HG02938 (cell line): ENCODE measurements at regions not wholly inside any gene's neighbourhood (a gene's known extent, or its start where the extent isn't known, plus 50 kb on each side); places are given as distances from the start of the nearest gene placed in this dataset.
"Not testable (repeated sequence)": the region's sequence is repeated elsewhere in the genome, so short reads cannot be mapped to it uniquely, and the experiment has no call there.

Source experiments
- ATAC-seq: cut with Tn5 transposase; IDR thresholded peaks from one replicate; pipeline ENCODE4 v1.9.1; 2021; ENCODE audit warnings: mild to moderate bottlenecking, moderate library complexity; ENCODE audit not compliant: unreplicated experiment

DNA sequence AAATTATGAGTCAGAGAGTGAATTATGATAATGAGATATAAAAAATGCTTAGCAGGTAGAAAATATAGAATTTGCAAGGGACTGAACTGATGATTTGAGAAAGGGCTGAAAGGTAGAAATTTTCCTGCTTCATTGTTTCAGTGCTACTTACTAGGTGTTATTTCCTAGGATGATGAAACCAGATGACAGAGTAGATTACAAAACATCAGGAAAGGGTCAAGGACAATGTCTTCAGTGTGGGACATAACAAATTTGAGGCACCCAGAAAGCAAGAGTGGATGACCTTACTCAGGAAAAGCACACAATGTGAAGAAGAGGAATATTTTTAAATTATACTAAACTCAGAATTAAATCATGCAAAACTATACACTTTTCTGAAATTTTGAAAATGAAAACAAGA lies 102.1 kb downstream of the SHCBP1 start:
- ATAC-seq: no peak

DNA sequence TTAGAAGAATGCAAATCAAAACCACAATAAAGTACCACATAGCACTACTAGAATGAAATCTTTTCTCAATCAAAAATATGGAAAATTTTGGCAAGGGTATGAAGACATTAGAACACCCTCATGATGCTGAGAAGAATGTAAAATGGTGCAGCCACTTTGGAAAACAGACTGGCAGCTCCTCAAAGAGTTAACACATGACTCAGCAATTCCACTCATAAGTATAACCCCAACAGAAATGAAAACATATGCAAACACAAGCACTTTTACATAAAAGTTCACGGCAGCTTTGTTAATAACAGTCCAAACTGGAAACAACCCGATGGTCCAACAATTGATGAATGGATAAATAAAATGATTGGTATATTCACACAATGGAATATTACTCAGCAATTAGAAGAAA lies 124.5 kb downstream of the SHCBP1 start:
- no peak for ATAC-seq

DNA sequence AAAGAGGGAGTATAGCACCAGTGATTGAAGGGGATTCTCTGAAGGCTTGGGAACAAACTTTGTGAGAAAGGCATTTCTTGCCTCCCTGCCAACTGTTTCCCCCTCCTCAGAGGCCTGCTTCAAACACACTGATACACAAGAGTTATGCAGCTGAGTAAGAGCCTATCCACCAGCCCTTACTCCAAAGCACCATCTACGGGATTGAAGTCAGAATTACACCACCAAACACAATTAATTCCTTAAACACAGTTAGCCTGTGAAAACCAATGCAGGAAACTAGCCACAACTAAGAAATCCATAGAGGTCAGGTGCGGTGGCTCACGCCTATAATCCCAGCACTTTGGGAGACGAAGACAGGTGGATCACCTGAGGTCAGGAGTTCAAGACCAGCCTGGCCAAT lies 138.3 kb downstream of the SHCBP1 start:
- no peak for ATAC-seq

DNA sequence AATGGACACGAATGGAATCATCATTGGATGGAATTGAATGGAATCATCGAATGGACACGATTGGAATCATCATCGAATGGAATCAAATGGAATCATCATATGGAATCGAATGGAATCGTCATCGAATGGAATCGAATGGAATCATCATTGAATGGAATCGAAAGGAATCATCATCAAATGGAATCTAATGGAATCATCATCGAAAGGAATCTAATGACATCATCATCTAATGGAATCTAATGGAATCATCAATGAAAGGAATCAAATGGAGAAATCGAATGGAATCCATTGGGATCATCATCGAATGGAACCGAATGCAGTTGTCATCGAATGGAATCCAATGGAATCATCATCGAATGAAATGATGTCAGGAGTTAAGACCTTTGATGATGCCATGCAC lies 154.9 kb downstream of the SHCBP1 start:
- ATAC-seq: no peak

DNA sequence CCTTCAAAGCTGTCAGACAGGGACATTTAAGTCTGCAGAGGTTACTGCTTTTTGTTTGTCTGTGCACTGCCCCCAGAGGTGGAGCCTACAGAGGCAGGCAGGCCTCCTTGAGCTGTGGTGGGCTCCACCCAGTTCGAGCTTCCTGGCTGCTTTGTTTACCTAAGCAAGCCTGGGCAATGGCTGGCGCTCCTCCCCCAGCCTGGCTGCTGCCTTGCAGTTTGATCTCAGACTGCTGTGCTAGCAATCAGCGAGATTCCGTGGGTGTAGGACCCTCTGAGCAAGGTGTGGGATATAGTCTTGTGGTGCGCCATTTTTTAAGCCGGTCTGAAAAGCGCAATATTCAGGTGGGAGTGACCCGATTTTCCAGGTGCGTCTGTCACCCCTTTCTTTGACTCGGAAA lies 166.4 kb downstream of the SHCBP1 start:
- ATAC-seq: not testable (repeated sequence)

DNA sequence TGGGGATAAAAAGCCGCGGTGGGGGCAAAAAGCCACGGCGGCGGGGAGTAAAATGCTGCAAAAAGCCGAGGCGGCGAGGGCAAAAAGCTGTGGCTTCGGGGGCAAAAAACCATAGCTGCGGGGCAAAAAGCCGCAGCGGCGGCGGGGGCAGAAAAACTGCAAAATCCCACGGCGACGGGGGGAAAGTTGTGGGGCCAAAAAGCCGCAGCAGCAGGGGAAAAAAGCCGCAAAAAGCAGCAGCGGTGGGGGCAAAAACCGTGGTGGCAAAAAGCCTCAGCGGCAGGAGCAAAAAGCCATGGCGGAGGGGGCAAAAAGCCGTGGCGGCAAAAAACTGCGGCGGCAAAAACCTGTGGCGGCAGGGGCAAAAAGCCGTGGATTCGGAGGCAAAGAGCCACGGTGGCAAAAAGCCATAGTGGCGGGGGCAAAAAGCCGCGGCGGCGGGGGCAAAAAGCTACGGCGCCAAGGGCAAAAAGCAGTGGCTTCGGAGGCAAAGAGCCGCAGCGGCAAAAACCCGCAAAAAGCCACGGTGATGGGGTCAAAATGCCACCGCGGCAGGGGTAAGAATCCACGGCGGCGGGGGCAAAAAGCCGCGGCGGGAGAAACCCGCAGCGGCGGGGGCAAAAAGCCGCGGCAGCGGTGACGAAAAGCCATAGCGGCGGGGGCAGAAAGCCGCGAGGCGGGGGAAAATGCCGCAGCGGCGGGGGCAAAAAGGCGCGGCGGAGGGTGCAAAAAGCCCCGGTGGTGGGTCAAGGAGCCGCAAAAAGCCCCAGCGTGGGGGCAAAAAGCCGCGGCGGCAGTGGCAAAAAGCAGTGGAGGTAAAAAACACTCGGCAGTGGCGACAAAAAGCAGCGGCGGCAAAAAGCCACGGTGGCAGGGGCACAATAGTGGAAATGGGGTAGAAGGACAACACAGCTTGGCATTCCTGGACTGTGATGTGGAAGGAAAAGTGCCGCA lies 192.8 kb downstream of the SHCBP1 start:
- ATAC-seq: no peak

DNA sequence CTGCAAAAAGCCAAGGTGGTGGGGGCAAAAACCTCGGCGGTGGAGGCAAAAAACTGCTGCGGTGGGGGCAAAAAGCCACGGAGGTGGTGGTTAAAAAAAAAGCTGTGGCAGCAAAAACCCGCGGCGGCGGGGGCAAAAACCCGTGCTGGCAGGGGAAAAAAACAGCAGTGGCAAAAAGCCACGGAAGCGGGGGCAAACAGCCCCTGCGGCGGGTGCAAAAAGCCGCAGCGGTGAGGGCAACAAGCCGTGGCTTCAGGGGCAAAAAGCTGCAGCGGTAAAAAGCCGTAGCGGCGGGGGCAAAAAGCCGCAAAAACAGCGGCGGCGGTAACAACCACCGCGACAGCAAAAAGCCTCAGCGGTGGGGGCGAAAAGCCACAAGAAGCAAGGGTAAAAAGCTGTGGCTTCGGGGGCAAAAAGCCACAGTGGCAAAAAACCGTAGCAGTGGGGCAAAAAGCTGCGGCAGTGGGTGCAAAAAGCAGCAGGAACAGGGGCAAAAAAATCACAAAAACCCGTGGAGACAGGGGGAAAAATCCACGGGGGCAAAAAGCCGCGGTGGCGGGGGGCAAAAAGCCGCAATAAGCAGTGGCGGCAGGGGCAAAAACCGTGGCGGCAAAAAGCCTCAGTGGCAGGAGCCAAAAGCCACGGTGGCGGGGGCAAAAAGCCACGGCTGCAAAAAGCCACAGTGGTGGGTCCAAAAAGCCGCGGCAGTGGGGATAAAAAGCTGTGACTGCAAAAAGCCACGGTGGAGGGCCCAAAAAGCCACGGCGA lies 193.7 kb downstream of the SHCBP1 start:
- ATAC-seq: no peak

DNA sequence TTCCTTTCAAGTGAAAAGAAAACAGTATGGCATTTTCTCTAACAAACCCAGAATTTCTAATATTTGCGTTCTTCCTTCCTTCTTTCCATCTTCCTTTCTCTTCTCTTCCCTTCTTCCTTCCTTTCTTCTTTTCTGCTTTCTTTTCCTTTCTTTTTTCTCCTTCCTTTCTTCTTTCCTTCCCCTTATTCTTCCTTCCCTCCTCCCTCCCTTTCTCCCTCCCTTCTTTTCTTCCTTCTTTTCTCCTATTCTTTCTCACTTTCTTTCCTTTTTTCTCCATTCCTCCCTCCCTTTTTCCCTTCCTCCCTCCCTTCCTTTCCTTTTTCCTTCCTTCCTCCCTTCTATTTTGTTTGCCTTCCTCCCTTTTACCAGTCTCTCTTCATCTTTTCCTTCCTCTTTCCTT lies 194.8 kb downstream of the SHCBP1 start:
- no peak for ATAC-seq

DNA sequence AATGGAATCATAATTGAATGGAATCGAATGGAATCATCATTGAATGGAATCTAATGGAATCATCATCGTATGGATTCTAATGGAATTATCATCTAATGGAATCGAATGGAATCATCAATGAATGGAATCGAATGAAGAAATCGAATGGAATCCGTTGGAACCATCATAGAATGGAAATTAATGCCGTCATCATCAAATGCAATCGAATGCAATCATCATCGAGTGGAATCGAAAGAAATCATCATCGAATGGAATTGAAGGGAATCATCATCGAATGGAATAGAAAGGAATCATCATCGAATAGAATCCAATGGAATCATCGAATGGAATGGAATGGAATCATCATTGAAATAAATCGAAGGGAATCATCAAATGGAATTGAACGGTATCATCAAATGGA lies 217.2 kb downstream of the SHCBP1 start:
- no peak for ATAC-seq

DNA sequence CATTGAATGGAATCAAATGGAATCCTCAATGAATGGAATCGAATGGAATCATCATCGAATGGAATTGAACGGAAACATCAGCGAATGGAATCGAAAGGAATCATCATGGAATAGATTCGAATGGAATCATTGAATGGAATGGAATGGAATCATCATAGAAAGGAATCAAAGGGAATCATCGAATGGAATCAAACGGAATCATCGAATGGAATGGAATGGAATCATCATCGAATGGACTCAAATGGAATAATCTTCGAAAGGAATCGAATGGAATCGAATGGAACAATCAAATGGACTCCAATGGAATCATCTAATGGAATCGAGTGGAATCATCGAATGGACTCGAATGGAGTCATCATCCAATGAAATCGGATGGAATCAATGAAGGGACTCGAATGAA lies 222.6 kb downstream of the SHCBP1 start:
- not testable (repeated sequence) for ATAC-seq

DNA sequence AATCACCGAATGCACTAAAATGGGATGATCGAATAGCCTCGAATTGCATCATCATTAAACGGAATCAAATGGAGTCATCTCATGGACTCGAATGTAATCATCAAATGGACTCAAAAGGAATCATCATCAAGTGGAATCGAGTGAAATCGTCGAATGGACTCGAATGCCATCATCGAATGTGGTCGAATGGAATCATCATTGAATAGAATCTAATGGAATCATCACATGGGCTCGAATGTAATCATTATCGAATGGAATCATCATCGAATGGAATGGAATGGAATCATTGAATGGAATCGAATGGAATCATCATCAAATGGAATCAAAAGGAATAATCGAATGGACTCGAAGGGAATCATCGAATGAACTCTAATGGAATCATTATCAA lies 224.3 kb downstream of the SHCBP1 start:
- ATAC-seq: not testable (repeated sequence)

DNA sequence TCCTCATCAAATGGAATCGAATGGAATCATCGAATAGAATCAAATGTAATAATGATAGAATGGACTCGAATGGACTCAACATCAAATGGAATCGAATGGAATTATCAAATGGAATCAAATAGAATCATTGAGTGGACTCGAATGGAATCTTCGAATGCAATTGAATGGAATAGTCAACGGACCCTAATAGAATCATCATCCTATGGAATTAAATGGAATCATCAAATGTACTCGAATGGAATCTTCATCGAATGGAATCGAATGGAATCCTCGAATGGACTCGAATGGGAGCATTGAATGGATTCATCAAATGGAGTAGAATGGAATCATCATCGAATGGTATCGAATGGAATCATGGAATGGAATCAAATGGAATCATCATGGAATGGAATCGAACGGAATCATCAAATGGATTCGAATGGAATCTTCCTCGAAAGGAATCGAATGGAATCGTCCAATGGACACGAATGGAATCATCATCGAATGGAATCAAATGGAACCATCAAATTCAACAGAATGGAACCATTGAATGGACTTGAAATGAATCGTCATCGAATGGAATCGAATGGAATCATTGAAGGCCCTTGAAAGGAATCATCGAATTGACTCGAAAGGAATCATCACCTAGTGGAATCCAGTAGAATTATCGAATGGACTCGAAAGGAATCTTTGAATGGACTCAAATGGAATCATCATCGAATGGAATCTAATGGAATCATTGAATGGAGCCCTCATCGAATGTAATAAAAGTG lies 224.9 kb downstream of the SHCBP1 start:
- not testable (repeated sequence) for ATAC-seq

DNA sequence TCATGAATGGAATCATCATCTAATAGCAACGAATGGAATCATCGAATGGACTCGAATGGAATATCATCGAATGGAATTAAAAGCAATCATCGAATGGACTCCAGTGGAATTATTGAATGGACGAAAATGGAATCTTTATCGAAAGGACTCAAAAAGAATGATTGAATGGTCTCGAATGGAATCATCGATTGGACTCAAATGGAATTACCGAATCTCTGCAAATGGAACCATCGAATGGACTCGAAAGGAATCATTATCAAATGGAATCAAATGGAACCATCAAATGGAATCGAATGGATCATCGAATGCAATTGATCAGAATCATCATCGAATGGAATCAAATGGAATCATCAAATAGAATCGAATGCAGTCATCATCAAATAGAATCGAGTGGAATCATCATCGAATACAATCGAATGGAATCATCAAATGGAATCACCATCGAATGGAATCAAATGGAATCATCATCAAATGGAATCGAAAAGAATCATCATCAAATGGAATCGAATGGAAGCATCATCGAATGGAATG lies 225.7 kb downstream of the SHCBP1 start:
- not testable (repeated sequence) for ATAC-seq

DNA sequence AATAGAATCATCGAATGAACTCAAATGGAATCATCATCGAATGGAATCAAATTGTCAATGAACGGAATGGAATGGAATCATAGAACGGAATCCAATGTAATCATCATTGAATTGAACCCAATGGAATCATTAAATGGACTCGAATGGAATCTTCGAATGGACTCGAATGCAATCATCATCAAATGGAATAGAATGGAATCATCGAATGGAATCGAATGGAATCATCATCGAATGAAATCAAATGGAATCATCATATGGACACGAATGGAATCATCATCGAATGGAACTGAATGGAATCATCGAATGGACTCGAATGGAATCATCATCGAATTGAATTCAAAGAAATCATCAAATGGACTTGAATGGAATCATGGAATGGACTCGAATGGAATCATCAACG lies 226.2 kb downstream of the SHCBP1 start:
- ATAC-seq: not testable (repeated sequence)

DNA sequence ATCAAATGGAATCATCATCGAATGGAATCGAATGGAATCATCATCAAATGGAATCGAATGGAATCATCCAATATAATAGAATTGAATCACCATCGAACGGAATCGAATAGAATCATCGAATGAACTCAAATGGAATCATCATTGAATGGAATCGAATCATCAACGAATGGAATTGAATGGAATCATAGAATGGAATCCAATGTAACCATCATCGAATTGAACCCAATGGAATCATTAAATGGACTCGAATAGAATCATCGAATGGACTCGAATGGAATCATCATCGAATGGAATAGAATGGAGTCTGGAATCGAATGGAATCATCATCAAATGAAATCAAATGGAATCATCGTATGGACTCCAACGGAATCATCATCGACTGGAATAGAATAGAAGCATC lies 227.0 kb downstream of the SHCBP1 start:
- not testable (repeated sequence) for ATAC-seq

DNA sequence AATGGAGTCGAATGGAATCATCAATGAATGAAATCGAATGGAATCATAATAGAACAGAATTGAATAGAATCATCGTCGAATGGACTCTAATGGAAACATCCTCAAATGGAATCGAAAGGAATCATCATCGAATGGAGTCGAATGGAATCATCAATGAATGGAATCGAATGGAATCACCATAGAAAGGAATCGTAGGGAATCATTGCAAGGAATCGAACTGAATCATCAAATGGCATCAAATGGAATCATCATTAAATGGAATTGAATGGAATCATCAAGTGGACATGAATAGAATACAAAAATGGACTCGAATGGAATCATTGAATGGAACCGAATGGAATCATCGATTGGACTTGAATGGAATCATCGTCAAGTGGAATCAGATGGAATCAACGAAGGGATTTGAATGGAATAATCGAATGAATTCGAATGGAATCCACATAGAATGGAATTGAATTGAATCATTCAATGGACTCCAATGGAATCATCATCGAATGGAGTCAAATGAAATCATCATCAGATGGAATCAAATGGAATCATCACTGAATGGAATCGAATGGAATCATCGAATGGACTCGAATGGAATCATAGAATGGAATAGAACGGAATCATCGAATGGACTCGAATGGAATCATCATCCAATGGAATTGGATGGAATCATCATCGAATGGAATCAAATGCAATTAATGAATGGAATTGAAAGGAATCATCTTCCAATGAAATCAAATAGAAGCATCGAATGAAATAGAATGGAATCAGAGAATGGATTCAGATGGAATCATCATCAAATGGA lies 228.1 kb downstream of the SHCBP1 start:
- not testable (repeated sequence) for ATAC-seq

DNA sequence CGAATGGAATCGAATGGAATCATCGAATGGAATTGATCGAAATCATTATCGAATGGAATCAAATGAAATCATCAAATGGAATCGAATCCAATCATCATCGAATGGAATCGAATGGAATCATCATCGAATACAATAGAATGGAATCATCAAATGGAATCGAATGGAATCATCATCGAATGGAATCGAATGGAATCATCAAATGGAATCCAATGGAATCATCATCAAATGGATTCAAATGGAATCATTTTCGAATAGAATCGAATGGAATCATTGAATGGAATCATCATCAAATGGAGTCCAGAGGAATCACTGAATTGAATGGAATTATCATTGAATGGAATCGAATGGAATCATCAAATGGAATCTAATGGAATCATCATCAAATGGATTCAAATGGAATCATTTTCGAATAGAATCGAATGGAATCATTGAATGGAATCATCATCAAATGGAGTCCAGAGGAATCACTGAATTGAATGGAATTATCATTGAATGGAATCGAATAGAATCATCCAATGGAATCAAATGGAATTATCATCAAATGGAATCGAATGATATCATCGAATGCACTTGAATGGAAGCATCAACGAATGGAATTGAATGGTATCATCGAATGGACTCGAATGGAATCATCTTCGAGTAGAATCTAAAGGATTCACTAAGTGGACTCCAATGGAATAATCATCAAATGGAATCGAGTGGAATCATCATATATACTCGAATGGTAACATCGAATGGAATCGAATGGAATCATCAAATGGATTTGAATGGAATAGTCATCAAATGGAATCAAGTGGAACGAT lies 230.3 kb downstream of the SHCBP1 start:
- ATAC-seq: not testable (repeated sequence)

DNA sequence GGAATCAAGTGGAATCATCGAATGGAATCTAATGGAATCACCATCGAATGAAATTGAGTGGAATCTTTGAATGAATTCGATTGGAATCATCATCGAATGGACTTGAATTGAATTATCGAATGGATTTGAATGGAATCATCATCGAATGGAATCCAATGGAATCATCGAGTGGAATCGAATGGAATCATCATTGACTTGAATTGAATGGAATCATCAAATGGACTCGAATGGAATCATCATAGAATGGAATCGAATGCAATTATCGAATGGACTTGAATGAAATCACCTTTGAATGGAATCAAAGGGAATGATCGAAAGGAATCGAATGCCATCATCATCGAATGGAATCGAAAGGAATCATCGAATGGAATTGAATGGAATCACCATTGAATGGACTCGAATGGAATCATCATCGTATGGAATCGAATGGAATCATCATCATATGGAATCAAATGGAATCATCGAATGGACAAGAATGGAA lies 231.6 kb downstream of the SHCBP1 start:
- not testable (repeated sequence) for ATAC-seq

DNA sequence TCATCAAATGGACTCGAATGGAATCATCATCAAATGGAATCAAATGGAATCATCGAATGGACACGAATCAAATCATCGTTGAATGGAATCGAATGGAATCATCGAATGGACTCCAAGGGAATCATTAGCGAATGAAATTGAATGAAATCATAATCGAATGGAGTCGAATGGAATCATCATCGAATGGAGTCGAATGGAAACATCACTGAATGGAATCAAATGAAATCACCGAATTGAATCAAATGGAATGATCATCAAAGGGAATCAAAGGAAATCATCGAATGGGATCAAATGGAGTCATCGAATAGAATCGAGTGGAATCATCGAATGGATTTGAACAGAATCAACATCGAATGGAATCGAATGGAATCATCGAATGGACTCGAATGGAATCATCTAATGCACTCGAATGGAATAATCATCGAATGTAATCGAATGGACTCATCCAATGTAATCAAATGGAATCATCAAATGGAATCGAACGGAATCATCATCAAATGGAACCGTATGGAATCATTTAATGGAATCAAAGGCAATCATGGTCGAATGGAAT lies 232.2 kb downstream of the SHCBP1 start:
- not testable (repeated sequence) for ATAC-seq
